CD4-positive, alpha-beta memory T cell (primary cell): ENCODE measurements at regions not wholly inside any gene's neighbourhood (a gene's known extent, or its start where the extent isn't known, plus 50 kb on each side); places are given as distances from the start of the nearest gene placed in this dataset.
"Not testable (repeated sequence)": the region's sequence is repeated elsewhere in the genome, so short reads cannot be mapped to it uniquely, and the experiment has no call there.

ENCODE experiments used
- CTCF ChIA-PET: fragments of 350-600 bp; sonication (Branson Sonifier 250); formaldehyde crosslinking; loops from one replicate; lab custom pipeline; 2021; ENCODE audit warnings: inconsistent platforms; ENCODE audit not compliant: partially characterized antibody; lab: Charles Lee
- POLR2A ChIA-PET: fragments of 350-600 bp; sonication (Branson Sonifier 250); formaldehyde crosslinking; loops from one replicate; lab custom pipeline; 2021; ENCODE audit not compliant: partially characterized antibody; lab: Charles Lee
- DNase-seq, 5 donors: peaks; one replicate each; pipeline versions ENCODE4 v3.0.0 to v3.0.0-alpha.2; 2020 to 2022; ENCODE audit warnings: mixed read lengths in 1 of 5
- H3K27ac ChIP-seq: one replicate; pipeline ENCODE4 v1.7.0; 2013; ENCODE audit warnings: low read depth, low read length
- H3K27me3 ChIP-seq: 2 replicates; pipeline ENCODE4 v1.7.0; 2013; ENCODE audit warnings: mild to moderate bottlenecking, low read length, moderate library complexity; ENCODE audit not compliant: insufficient read depth
- H3K36me3 ChIP-seq: 2 replicates; pipeline ENCODE4 v1.7.0; 2013; ENCODE audit warnings: mild to moderate bottlenecking, low read length, moderate library complexity; ENCODE audit not compliant: insufficient read depth
- H3K4me1 ChIP-seq: 2 replicates; pipeline ENCODE4 v1.7.0; 2013; ENCODE audit warnings: mild to moderate bottlenecking, low read length, moderate library complexity; ENCODE audit not compliant: insufficient read depth
- H3K4me3 ChIP-seq, 2 donors: one replicate each; pipeline ENCODE4 v1.7.0; 2013; ENCODE audit warnings: low read length in 2 of 2, mild to moderate bottlenecking in 1 of 2
- H3K9me3 ChIP-seq, 2 donors: one replicate each; pipeline ENCODE4 v1.7.0; 2013; ENCODE audit warnings: low read length in 2 of 2, control low read depth in 1 of 2; ENCODE audit not compliant: control insufficient read depth in 1 of 2
- H3K27ac Mint-ChIP-seq, 7 donors: one replicate each; pipeline ENCODE4 v1.8.0; 2020 to 2021; ENCODE audit warnings: mixed read lengths in 7 of 7, mild to moderate bottlenecking in 6 of 7, inconsistent platforms in 3 of 7, moderate library complexity in 3 of 7
- H3K27me3 Mint-ChIP-seq, 2 donors: one replicate each; pipeline ENCODE4 v1.8.0; 2020 to 2021; ENCODE audit warnings: mixed read lengths in 2 of 2
- H3K36me3 Mint-ChIP-seq, 2 donors: one replicate each; pipeline ENCODE4 v1.8.0; 2020 to 2021; ENCODE audit warnings: mixed read lengths in 2 of 2, inconsistent platforms in 1 of 2, mild to moderate bottlenecking in 1 of 2
- H3K4me1 Mint-ChIP-seq, 4 donors: one replicate each; pipeline ENCODE4 v1.8.0; 2020 to 2021; ENCODE audit warnings: mixed read lengths in 4 of 4, mild to moderate bottlenecking in 1 of 4
- H3K4me3 Mint-ChIP-seq, 8 donors: one replicate each; pipeline ENCODE4 v1.8.0; 2020 to 2021; ENCODE audit warnings: mixed read lengths in 8 of 8, mild to moderate bottlenecking in 7 of 8, moderate library complexity in 6 of 8, inconsistent platforms in 3 of 8
- H3K9me3 Mint-ChIP-seq, 8 donors: one replicate each; pipeline ENCODE4 v1.8.0; 2020 to 2021; ENCODE audit warnings: mixed read lengths in 8 of 8, mild to moderate bottlenecking in 5 of 8, inconsistent platforms in 3 of 8, moderate library complexity in 1 of 8
- intact Hi-C: fragments of 100-400 bp; cut with micrococcal nuclease; formaldehyde crosslinking; loops from one replicate; pipeline ENCODE4 v1.15.1; 2023

DNA sequence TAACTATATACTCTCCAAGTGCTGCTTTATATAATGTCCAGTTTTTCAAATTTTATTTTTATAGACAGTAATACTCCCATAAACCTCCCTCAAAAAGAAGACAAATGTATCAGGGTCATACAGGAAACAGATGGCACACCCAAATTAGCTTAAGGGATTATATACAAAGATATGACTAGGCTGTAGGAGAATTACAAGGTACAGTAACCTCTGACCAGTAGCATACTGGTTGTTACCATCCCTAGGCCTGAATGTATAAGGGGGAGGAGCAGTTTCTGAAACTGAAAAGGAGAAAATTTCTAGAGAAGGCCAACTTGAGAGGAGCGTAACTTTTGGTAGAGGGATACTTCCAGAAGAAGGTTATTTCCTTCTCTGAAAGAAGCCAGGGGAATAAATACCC is 122.6 kb upstream of the NBPF19 start:
- H3K27ac ChIP-seq, H3K27me3 ChIP-seq, H3K27me3 Mint-ChIP-seq, POLR2A ChIA-PET, H3K9me3 ChIP-seq, intact Hi-C loops, H3K4me1 ChIP-seq, H3K36me3 ChIP-seq, CTCF ChIA-PET, H3K27ac Mint-ChIP-seq, H3K4me3 ChIP-seq, H3K4me3 Mint-ChIP-seq, H3K9me3 Mint-ChIP-seq, H3K4me1 Mint-ChIP-seq, DNase-seq, H3K36me3 Mint-ChIP-seq: not testable (repeated sequence)

DNA sequence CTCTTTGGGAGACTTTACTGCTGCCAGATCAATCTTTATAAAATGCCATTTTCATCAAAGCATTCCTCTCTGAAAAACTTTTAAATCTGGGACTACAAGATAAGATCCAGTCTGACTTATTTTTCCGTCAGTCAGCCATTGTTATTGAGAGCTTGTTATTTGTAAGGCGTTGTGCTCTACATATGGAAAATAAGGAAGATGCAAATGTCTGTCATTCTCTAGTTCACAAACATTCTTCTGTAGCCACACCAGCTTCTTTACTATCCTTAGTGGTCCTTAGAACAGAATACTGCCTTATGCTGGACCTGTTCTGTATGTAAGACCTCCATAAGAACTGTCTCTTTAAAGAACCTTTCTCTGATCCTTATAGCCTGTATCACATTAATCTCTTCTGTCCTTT is 120.3 kb upstream of the NBPF19 start:
- H3K4me3 Mint-ChIP-seq, H3K27me3 ChIP-seq, H3K27ac Mint-ChIP-seq, POLR2A ChIA-PET, CTCF ChIA-PET, H3K36me3 ChIP-seq, H3K4me1 Mint-ChIP-seq, H3K27ac ChIP-seq, H3K27me3 Mint-ChIP-seq, H3K4me3 ChIP-seq, intact Hi-C loops, H3K36me3 Mint-ChIP-seq, H3K4me1 ChIP-seq, DNase-seq, H3K9me3 Mint-ChIP-seq, H3K9me3 ChIP-seq: not testable (repeated sequence)

DNA sequence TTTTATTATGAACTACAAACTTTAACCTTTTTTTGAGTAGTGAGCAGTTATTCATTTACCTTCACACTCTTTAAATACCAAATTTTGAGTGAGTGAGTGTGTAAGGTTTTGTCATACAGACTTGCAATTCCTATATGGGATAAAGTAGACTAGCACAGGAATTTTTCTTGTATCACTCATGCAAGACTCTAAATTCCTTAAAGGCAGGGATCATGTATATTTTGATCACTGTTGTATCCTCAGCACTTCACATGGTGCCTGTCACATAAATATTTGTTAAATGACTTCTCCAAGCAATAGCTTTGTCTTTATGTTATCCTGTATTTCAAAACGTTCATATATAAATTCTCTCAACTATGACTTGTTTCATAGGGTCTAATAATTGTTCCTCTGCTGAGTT is 119.1 kb upstream of the NBPF19 start:
- H3K36me3 Mint-ChIP-seq, H3K27ac Mint-ChIP-seq, CTCF ChIA-PET, H3K36me3 ChIP-seq, H3K9me3 ChIP-seq, H3K4me1 ChIP-seq, POLR2A ChIA-PET, DNase-seq, H3K27ac ChIP-seq, H3K27me3 ChIP-seq, H3K4me1 Mint-ChIP-seq, H3K9me3 Mint-ChIP-seq, intact Hi-C loops, H3K4me3 Mint-ChIP-seq, H3K27me3 Mint-ChIP-seq, H3K4me3 ChIP-seq: not testable (repeated sequence)

DNA sequence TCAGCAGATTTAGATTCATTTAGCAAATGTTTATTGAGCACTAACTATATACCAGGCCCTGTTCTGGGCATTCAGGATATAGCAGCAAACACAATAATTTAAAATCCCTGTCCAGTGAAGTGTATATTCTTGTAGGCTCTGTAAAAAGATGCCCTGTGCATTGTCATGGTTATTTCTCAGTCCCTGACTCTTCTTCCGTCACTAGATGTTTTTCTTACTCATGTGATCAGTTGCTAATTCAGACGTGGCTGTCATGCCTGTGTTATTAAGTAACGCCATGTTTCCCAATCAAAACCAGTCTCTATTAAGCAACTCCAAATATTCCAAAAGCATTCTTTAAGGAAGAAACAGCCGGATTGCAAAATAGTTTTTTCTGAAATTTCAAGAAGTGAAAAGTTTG is 118.7 kb upstream of the NBPF19 start:
- intact Hi-C loops, H3K27me3 ChIP-seq, H3K36me3 ChIP-seq, POLR2A ChIA-PET, H3K4me1 ChIP-seq, H3K9me3 ChIP-seq, H3K27ac ChIP-seq, H3K27me3 Mint-ChIP-seq, H3K4me3 ChIP-seq, CTCF ChIA-PET, H3K9me3 Mint-ChIP-seq, H3K36me3 Mint-ChIP-seq, DNase-seq, H3K4me3 Mint-ChIP-seq, H3K4me1 Mint-ChIP-seq, H3K27ac Mint-ChIP-seq: not testable (repeated sequence)

DNA sequence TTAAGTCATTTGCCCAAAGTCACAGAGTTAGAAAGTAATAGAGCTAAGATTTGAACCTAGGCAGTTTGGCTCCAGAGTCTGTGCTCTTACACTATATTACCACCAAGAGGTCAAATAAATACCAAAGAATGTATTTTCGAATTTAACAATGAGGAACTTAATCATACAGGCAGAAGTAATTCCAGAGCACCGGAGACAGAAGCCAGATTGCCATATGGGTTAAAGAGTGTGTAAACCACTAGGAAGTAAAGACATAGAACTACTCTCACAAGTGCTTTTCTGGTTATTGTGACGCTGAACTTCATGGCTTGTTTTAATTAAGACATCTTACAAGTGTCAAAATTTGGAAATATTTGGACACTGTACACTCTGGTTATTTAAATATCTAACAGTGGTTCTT is 114.5 kb upstream of the NBPF19 start:
- DNase-seq, H3K36me3 Mint-ChIP-seq, H3K4me1 Mint-ChIP-seq, POLR2A ChIA-PET, H3K4me3 ChIP-seq, H3K9me3 Mint-ChIP-seq, H3K27ac ChIP-seq, H3K9me3 ChIP-seq, CTCF ChIA-PET, intact Hi-C loops, H3K27me3 Mint-ChIP-seq, H3K36me3 ChIP-seq, H3K27me3 ChIP-seq, H3K27ac Mint-ChIP-seq, H3K4me3 Mint-ChIP-seq, H3K4me1 ChIP-seq: not testable (repeated sequence)

DNA sequence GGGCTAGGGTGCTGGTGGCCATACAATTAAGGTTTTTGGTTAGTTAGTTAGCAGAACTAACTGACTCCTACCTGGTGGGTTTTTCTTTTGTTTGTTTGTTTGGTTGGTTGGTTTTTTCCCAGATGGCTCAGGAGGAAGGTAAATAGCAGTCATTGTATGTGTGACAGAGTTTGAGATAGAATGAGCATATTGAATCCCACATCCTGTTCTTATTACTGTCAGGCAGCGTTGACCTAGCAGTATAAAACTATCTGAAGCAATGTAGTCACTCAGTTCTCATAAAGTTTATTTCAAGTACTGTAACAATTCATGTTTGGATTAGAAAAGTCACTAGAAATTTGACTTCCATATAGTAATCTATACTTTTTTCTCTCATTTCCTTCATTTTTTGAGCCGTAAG is 113.5 kb upstream of the NBPF19 start:
- H3K4me1 ChIP-seq, DNase-seq, H3K9me3 Mint-ChIP-seq, intact Hi-C loops, H3K27ac ChIP-seq, H3K27me3 ChIP-seq, H3K36me3 Mint-ChIP-seq, CTCF ChIA-PET, POLR2A ChIA-PET, H3K4me3 Mint-ChIP-seq, H3K9me3 ChIP-seq, H3K27ac Mint-ChIP-seq, H3K4me3 ChIP-seq, H3K4me1 Mint-ChIP-seq, H3K27me3 Mint-ChIP-seq, H3K36me3 ChIP-seq: not testable (repeated sequence)

DNA sequence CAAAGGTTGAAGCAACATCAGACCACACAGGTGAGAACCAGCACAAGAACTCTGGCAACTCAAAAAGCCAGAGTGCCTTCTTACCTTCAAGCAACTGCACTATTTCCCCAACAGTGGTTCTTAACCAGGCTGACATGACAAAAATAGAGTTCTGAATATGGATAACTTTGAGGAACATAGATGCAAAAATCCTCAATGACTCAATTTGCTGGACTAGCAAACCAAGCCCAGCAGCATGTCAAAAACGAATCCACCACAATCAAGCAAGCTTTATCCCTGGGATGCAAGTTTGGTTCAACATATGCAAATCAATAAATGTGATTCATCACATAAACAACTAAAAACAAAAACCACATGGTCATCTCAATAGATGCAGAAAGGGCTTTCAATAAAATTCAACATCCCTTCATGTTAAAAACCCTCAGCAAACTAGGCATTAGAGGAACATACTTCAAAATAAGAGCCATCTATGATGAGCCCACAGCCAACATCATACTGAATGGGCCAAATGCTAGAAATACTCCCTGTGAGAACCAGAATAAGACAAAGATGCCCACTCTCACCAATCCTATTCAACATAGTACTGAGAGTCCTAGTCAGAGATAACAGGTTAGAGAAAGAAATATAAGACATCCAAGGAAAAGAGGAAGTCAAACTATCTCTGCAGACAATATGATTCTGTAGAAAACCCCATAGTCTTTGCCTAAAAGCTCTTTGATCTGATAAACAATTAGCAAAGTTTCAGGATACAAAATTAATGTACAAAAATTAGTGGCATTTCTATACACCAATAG is 110.5 kb upstream of the NBPF19 start:
- intact Hi-C loops, H3K9me3 Mint-ChIP-seq, H3K36me3 ChIP-seq, H3K4me1 Mint-ChIP-seq, CTCF ChIA-PET, POLR2A ChIA-PET, H3K36me3 Mint-ChIP-seq, H3K4me1 ChIP-seq, H3K27me3 Mint-ChIP-seq, H3K27me3 ChIP-seq, H3K27ac ChIP-seq, H3K27ac Mint-ChIP-seq, H3K4me3 Mint-ChIP-seq, H3K9me3 ChIP-seq, H3K4me3 ChIP-seq, DNase-seq: not testable (repeated sequence)

DNA sequence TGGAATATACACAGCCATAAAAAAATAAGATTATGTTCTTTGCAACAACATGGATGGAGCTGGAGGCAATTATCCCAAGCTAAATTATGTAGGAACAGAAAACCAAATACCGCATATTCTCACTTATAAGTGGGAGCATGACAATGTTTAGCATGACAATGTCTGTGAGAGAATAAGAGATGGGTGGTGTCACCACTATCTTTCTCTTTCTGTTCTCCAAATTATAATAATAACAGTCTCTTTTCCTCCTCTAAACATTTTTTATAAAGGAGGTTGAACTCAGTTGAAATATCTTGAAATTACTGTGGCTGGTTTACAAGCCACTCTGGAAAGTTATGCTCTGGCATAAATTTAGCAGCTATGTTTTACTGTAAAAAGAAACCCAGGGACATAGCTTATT is 108.4 kb upstream of the NBPF19 start:
- H3K36me3 ChIP-seq, CTCF ChIA-PET, H3K27me3 Mint-ChIP-seq, H3K36me3 Mint-ChIP-seq, POLR2A ChIA-PET, H3K27ac ChIP-seq, H3K9me3 ChIP-seq, H3K9me3 Mint-ChIP-seq, H3K4me3 ChIP-seq, intact Hi-C loops, H3K27me3 ChIP-seq, H3K4me3 Mint-ChIP-seq, H3K4me1 Mint-ChIP-seq, DNase-seq, H3K27ac Mint-ChIP-seq, H3K4me1 ChIP-seq: not testable (repeated sequence)
